ENCODE measurements at regions not wholly inside any gene's neighbourhood (a gene's known extent, or its start where the extent isn't known, plus 50 kb on each side); places are given as distances from the start of the nearest gene placed in this dataset.

- Histone ChIP-seq H3K9me3 (ENCODE audit: control insufficient read depth, insufficient read depth, low read length) (no peaks in the 10 kb centered on the region), H3K27ac (ENCODE audit: low read depth, low read length) (no peak overlapping the region), H3K36me3 (ENCODE audit: control insufficient read depth, insufficient read depth, low read length) (no peaks in the 10 kb centered on the region), H3K27me3 (ENCODE audit: control insufficient read depth, insufficient read depth, low read length) (no peaks in the 10 kb centered on the region), H3K4me3 (ENCODE audit: low read depth, low read length) (no peak overlapping the region), H3K4me1 (ENCODE audit: control insufficient read depth, insufficient read depth, low read length) (no peaks in the 10 kb centered on the region)
- WGBS (ENCODE audit: insufficient coverage), result no CpG with 5 or more reads among the region's 2 CpGs
- DNase-seq (ENCODE audit: low read depth in 4 of 6, low spot score in 6 of 6), result peak in 1 of 6 donors; percentile 6
These were observed 470.9 kb downstream of the VRK1 start for GRCh38 chr14:97268097-97268496.

GRCh38 chr14:97270308-97270707, 473.1 kb downstream of the VRK1 start:
- no peak for DNase-seq (ENCODE audit: low read depth in 4 of 6, low spot score in 6 of 6)
- H3K27ac ChIP-seq (ENCODE audit: low read depth, low read length), result no peak overlapping the region
- no peaks in the 10 kb centered on the region for H3K9me3 ChIP-seq (ENCODE audit: control insufficient read depth, insufficient read depth, low read length)
- H3K4me3 ChIP-seq (ENCODE audit: low read depth, low read length), result no peak overlapping the region
- no CpG with 5 or more reads among the region's 4 CpGs for WGBS (ENCODE audit: insufficient coverage)
- H3K4me1 ChIP-seq (ENCODE audit: control insufficient read depth, insufficient read depth, low read length), result no peaks in the 10 kb centered on the region
- no peaks in the 10 kb centered on the region for H3K36me3 ChIP-seq (ENCODE audit: control insufficient read depth, insufficient read depth, low read length)
- H3K27me3 ChIP-seq (ENCODE audit: control insufficient read depth, insufficient read depth, low read length), result no peaks in the 10 kb centered on the region

- no CpG with 5 or more reads among the region's 8 CpGs for WGBS (ENCODE audit: insufficient coverage)
- Histone ChIP-seq H3K36me3 (ENCODE audit: control insufficient read depth, insufficient read depth, low read length) (no peaks in the 10 kb centered on the region), H3K4me3 (ENCODE audit: low read depth, low read length) (no peak overlapping the region), H3K27ac (ENCODE audit: low read depth, low read length) (no peak overlapping the region), H3K27me3 (ENCODE audit: control insufficient read depth, insufficient read depth, low read length) (no peaks in the 10 kb centered on the region), H3K4me1 (ENCODE audit: control insufficient read depth, insufficient read depth, low read length) (no peaks in the 10 kb centered on the region), H3K9me3 (ENCODE audit: control insufficient read depth, insufficient read depth, low read length) (no peaks in the 10 kb centered on the region)
- DNase-seq (ENCODE audit: low read depth in 4 of 6, low spot score in 6 of 6), result peak in 2 of 6 donors; percentile 16 to 71
These were observed 474.3 kb downstream of the VRK1 start for GRCh38 chr14:97271451-97271960.

GRCh38 chr14:97273540-97273939, 476.4 kb downstream of the VRK1 start:
- Histone ChIP-seq H3K27ac (ENCODE audit: low read depth, low read length) (no peak overlapping the region), H3K27me3 (ENCODE audit: control insufficient read depth, insufficient read depth, low read length) (no peaks in the 10 kb centered on the region), H3K9me3 (ENCODE audit: control insufficient read depth, insufficient read depth, low read length) (no peaks in the 10 kb centered on the region), H3K36me3 (ENCODE audit: control insufficient read depth, insufficient read depth, low read length) (no peaks in the 10 kb centered on the region), H3K4me1 (ENCODE audit: control insufficient read depth, insufficient read depth, low read length) (no peaks in the 10 kb centered on the region), H3K4me3 (ENCODE audit: low read depth, low read length) (no peak overlapping the region)
- DNase-seq (ENCODE audit: low read depth in 4 of 6, low spot score in 6 of 6), result no peak
- 66% methylated on average over 2 of the region's 4 CpGs for WGBS (ENCODE audit: insufficient coverage)

- no peaks in the 10 kb centered on the region for H3K27me3 ChIP-seq (ENCODE audit: control insufficient read depth, insufficient read depth, low read length)
- no peaks in the 10 kb centered on the region for H3K9me3 ChIP-seq (ENCODE audit: control insufficient read depth, insufficient read depth, low read length)
- H3K4me3 ChIP-seq (ENCODE audit: low read depth, low read length), result no peak overlapping the region
- no peak overlapping the region for H3K27ac ChIP-seq (ENCODE audit: low read depth, low read length)
- no peaks in the 10 kb centered on the region for H3K4me1 ChIP-seq (ENCODE audit: control insufficient read depth, insufficient read depth, low read length)
- WGBS (ENCODE audit: insufficient coverage), result 85% methylated on average over 7 of the region's 8 CpGs
- no peaks in the 10 kb centered on the region for H3K36me3 ChIP-seq (ENCODE audit: control insufficient read depth, insufficient read depth, low read length)
- DNase-seq (ENCODE audit: low read depth in 4 of 6, low spot score in 6 of 6), result no peak
These were observed 477.4 kb downstream of the VRK1 start for GRCh38 chr14:97274626-97275025.

GRCh38 chr14:97275276-97275675, 478.1 kb downstream of the VRK1 start:
- Histone ChIP-seq H3K4me3 (ENCODE audit: low read depth, low read length) (no peak overlapping the region), H3K36me3 (ENCODE audit: control insufficient read depth, insufficient read depth, low read length) (no peaks in the 10 kb centered on the region), H3K4me1 (ENCODE audit: control insufficient read depth, insufficient read depth, low read length) (no peaks in the 10 kb centered on the region), H3K9me3 (ENCODE audit: control insufficient read depth, insufficient read depth, low read length) (no peaks in the 10 kb centered on the region), H3K27ac (ENCODE audit: low read depth, low read length) (no peak overlapping the region), H3K27me3 (ENCODE audit: control insufficient read depth, insufficient read depth, low read length) (no peaks in the 10 kb centered on the region)
- DNase-seq (ENCODE audit: low read depth in 4 of 6, low spot score in 6 of 6), result peak in 1 of 6 donors; percentile 22
- WGBS (ENCODE audit: insufficient coverage), result 89% methylated on average over 3 of the region's 3 CpGs

GRCh38 chr14:97276573-97276972, 479.4 kb downstream of the VRK1 start:
- H3K4me3 ChIP-seq (ENCODE audit: low read depth, low read length), result no peak overlapping the region
- H3K9me3 ChIP-seq (ENCODE audit: control insufficient read depth, insufficient read depth, low read length), result no peaks in the 10 kb centered on the region
- no peaks in the 10 kb centered on the region for H3K27me3 ChIP-seq (ENCODE audit: control insufficient read depth, insufficient read depth, low read length)
- no peaks in the 10 kb centered on the region for H3K4me1 ChIP-seq (ENCODE audit: control insufficient read depth, insufficient read depth, low read length)
- no peak overlapping the region for H3K27ac ChIP-seq (ENCODE audit: low read depth, low read length)
- DNase-seq (ENCODE audit: low read depth in 4 of 6, low spot score in 6 of 6), result no peak
- H3K36me3 ChIP-seq (ENCODE audit: control insufficient read depth, insufficient read depth, low read length), result no peaks in the 10 kb centered on the region
- no CpG with 5 or more reads among the region's 4 CpGs for WGBS (ENCODE audit: insufficient coverage)

GRCh38 chr14:97277711-97278110, 480.5 kb downstream of the VRK1 start:
- no peak for DNase-seq (ENCODE audit: low read depth in 4 of 6, low spot score in 6 of 6)
- Histone ChIP-seq H3K4me3 (ENCODE audit: low read depth, low read length) (no peak overlapping the region), H3K4me1 (ENCODE audit: control insufficient read depth, insufficient read depth, low read length) (no peaks in the 10 kb centered on the region), H3K27me3 (ENCODE audit: control insufficient read depth, insufficient read depth, low read length) (no peaks in the 10 kb centered on the region), H3K9me3 (ENCODE audit: control insufficient read depth, insufficient read depth, low read length) (no peaks in the 10 kb centered on the region), H3K27ac (ENCODE audit: low read depth, low read length) (no peak overlapping the region), H3K36me3 (ENCODE audit: control insufficient read depth, insufficient read depth, low read length) (no peaks in the 10 kb centered on the region)
- 30% methylated on average over 8 of the region's 9 CpGs for WGBS (ENCODE audit: insufficient coverage)

GRCh38 chr14:97280526-97280925, 483.3 kb downstream of the VRK1 start:
- Histone ChIP-seq H3K9me3 (ENCODE audit: control insufficient read depth, insufficient read depth, low read length) (no peaks in the 10 kb centered on the region), H3K4me1 (ENCODE audit: control insufficient read depth, insufficient read depth, low read length) (no peaks in the 10 kb centered on the region), H3K4me3 (ENCODE audit: low read depth, low read length) (no peak overlapping the region), H3K27ac (ENCODE audit: low read depth, low read length) (no peak overlapping the region), H3K27me3 (ENCODE audit: control insufficient read depth, insufficient read depth, low read length) (no peaks in the 10 kb centered on the region), H3K36me3 (ENCODE audit: control insufficient read depth, insufficient read depth, low read length) (no peaks in the 10 kb centered on the region)
- WGBS (ENCODE audit: insufficient coverage), result 80% methylated on average over 9 of the region's 10 CpGs
- no peak for DNase-seq (ENCODE audit: low read depth in 4 of 6, low spot score in 6 of 6)

GRCh38 chr14:97281741-97282140, 484.6 kb downstream of the VRK1 start:
- no peak for DNase-seq (ENCODE audit: low read depth in 4 of 6, low spot score in 6 of 6)
- Histone ChIP-seq H3K4me1 (ENCODE audit: control insufficient read depth, insufficient read depth, low read length) (no peaks in the 10 kb centered on the region), H3K36me3 (ENCODE audit: control insufficient read depth, insufficient read depth, low read length) (no peaks in the 10 kb centered on the region), H3K27me3 (ENCODE audit: control insufficient read depth, insufficient read depth, low read length) (no peaks in the 10 kb centered on the region), H3K9me3 (ENCODE audit: control insufficient read depth, insufficient read depth, low read length) (no peaks in the 10 kb centered on the region), H3K27ac (ENCODE audit: low read depth, low read length) (no peak overlapping the region), H3K4me3 (ENCODE audit: low read depth, low read length) (no peak overlapping the region)
- 100% methylated on average over 1 of the region's 3 CpGs for WGBS (ENCODE audit: insufficient coverage)

All from spinal cord (tissue), 9 donors.